Islet of Langerhans (tissue), 1 donor: ENCODE measurements at regions not wholly inside any gene's neighbourhood (a gene's known extent, or its start where the extent isn't known, plus 50 kb on each side); places are given as distances from the start of the nearest gene placed in this dataset.

Experiments used
- FAIRE-seq: peaks from one replicate; lab custom pipeline; 2011; peaks lifted over from hg19 to GRCh38; lab: Jason Lieb, UNC

- no peak for FAIRE-seq
Measured at GRCh38 chr3:31384117-31384516, 148.6 kb upstream of the STT3B start.

- FAIRE-seq = no peak
Measured at GRCh38 chr3:31389939-31390338, 142.8 kb upstream of the STT3B start.

GRCh38 chr3:31390466-31390865, 142.3 kb upstream of the STT3B start:
- FAIRE-seq = no peak

GRCh38 chr3:31391150-31391549, 141.6 kb upstream of the STT3B start:
- FAIRE-seq = no peak

- FAIRE-seq = no peak
Measured at GRCh38 chr3:31392568-31392967, 140.2 kb upstream of the STT3B start.

- no peak for FAIRE-seq
Measured at GRCh38 chr3:31399271-31399670, 133.5 kb upstream of the STT3B start.

GRCh38 chr3:31402117-31402516, 130.6 kb upstream of the STT3B start:
- no peak for FAIRE-seq

GRCh38 chr3:31403197-31403596, 129.5 kb upstream of the STT3B start:
- FAIRE-seq = no peak

- FAIRE-seq = no peak
Measured at GRCh38 chr3:31404871-31405270, 127.9 kb upstream of the STT3B start.

GRCh38 chr3:31405515-31405914, 127.2 kb upstream of the STT3B start:
- no peak for FAIRE-seq

GRCh38 chr3:31406896-31407295, 125.8 kb upstream of the STT3B start:
- no peak for FAIRE-seq

- no peak for FAIRE-seq
Measured at GRCh38 chr3:31407665-31408064, 125.1 kb upstream of the STT3B start.

- no peak for FAIRE-seq
Measured at GRCh38 chr3:31408720-31409119, 124.0 kb upstream of the STT3B start.

- no peak for FAIRE-seq
Measured at GRCh38 chr3:31409389-31409788, 123.3 kb upstream of the STT3B start.

GRCh38 chr3:31409866-31410265, 122.9 kb upstream of the STT3B start:
- no peak for FAIRE-seq

GRCh38 chr3:31410411-31410810, 122.3 kb upstream of the STT3B start:
- no peak for FAIRE-seq

GRCh38 chr3:31412832-31413231, 119.9 kb upstream of the STT3B start:
- FAIRE-seq = no peak

GRCh38 chr3:31413515-31413914, 119.2 kb upstream of the STT3B start:
- no peak for FAIRE-seq

GRCh38 chr3:31416980-31417379, 115.7 kb upstream of the STT3B start:
- FAIRE-seq = no peak

- FAIRE-seq = no peak
Measured at GRCh38 chr3:31417486-31417885, 115.2 kb upstream of the STT3B start.

- no peak for FAIRE-seq
Measured at GRCh38 chr3:31420311-31420710, 112.4 kb upstream of the STT3B start.

GRCh38 chr3:31421314-31422048, 111.2 kb upstream of the STT3B start:
- no peak for FAIRE-seq

- FAIRE-seq = no peak
Measured at GRCh38 chr3:31422237-31422636, 110.5 kb upstream of the STT3B start.

GRCh38 chr3:31423482-31423881, 109.2 kb upstream of the STT3B start:
- FAIRE-seq = no peak

- FAIRE-seq = no peak
Measured at GRCh38 chr3:31425401-31425800, 107.3 kb upstream of the STT3B start.
